Stimulated activated CD4-positive, alpha-beta T cell treated with anti-CD3 and anti-CD28 coated beads, Interleukin-15, amount 100 ng/mL, for 48 hours (primary cell): ENCODE measurements at regions not wholly inside any gene's neighbourhood (a gene's known extent, or its start where the extent isn't known, plus 50 kb on each side); places are given as distances from the start of the nearest gene placed in this dataset.

ENCODE experiments used
- DNase-seq, 2 donors: peaks; one replicate each; pipeline ENCODE4 v3.0.0-alpha.2; 2020; ENCODE audit warnings: low read depth in 2 of 2

DNA sequence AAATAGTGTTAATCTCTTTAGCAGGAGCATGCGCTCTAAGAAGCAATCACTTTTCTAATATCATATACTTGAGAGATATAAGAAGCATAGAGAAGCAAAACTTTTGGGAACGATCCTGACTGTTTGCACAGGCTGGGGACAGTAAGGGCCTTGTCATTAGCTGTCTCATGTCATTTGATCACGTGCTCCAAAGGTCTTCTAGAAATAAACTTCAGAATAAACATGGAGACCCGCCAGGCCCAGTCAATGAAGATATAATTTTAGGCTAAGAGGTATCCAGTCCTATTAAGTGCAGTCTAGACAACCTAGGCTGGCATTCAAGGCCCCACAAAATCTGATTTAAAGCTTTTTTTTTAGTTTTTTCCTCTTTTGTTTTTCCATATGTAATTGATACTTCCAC lies 111.0 kb upstream of the APC start:
- no peak for DNase-seq

DNA sequence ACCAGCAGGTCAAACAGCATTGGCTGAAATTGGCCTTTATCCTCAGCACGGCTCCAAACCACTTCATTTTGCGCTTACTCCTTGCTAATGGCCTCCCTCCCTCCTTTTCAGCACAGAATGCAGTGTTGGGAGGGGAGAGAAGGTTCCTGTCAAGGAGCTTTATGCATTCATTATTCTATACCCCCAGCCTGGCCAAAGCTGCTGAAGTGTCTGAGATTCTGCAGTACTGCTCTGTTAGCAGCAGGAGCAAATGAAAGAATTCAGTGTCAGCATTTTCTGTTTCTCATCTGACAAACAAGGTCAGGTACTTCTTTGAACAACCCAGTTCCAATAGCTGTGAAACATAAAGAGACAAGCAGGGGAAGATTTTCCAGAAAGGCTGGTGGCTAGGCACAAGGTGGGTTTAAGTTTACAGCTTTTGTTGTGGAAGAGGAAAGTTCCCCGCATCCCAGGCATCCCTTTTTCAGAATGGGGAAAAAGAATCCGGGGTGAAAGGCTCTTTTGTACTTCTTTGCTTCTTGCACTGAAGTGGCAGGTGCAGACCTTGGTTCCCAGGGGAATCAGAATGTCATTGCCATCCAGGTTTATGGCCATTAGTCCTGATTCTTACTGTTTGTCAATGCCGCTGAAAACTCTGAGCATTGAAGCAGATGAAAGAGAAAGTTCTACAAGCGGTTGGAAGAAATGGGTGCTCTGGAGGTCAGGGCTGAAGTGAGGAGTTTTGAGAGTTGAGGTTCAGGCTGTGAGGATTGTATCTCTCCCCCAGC lies 109.3 kb upstream of the APC start:
- no peak for DNase-seq

DNA sequence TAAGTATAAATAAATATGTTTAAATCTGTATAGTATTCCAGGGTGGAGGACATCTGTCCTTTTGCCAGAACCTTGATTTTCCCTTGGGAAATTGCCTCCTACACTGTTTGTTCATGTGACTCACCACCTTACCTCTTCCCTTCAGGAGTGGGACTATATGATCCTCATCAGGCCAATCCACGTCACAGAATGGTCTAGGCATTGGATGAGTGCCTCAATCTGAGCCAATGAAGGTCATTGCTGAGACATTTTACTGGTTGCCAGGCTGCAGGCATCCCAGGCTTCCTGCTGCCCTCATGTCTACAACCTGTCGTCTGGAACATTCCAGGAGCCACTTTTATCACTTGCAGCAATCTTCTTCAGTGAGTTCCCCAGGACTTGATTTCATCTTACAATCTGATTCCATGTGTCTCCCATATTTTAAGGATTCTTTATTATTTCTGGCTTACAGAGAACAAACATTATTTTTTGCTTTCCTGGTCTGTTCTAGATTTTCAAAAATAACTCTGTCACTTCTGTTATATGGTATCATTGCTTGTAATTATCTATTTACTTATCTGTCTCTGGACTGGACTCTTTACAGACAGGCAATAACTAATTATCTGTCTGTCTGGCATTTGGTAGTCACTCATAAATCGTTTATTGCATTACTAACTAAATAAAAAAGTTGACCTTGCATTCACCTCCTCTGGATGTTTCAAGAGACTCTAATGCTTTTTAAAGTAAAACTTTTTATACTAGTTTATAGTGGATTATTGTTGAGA lies 107.3 kb upstream of the APC start:
- no peak for DNase-seq

DNA sequence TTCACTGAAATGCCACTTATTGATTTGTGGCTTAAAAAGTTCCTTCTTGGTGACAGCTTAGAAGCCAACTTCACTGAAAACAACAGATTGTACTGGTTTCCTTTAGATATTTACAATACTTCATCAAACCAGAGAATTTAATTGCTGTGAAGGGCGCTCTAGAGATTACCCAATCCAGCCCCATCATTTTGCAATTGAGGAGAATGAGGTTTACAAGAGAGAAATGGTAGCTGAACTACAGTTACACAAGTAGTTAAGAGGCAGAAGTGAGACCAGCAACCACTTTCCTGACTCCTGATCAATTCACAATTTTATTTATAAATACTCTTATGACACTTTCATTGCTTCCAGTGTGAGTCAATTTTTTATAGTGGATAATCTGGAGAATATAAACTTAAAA lies 103.5 kb upstream of the APC start:
- DNase-seq, result no peak

DNA sequence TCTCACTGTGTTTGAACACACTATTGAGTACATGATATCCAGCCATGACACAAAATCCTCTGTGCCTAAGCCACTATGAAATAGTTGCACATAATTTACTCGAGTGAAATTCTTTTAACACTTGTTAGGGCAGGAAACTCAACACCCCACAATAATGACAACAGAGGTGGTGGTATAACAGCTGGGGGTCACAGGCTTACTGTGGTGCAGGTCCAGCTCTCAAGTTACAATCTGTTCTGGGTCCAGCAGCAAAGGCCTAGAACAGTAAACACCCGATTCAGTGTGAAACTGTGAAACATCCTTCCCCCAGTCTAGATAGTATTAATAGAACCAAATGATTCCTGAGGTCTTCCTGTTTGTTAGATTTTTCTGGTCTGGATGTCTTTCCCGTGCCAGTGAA lies 102.9 kb upstream of the APC start:
- no peak for DNase-seq

DNA sequence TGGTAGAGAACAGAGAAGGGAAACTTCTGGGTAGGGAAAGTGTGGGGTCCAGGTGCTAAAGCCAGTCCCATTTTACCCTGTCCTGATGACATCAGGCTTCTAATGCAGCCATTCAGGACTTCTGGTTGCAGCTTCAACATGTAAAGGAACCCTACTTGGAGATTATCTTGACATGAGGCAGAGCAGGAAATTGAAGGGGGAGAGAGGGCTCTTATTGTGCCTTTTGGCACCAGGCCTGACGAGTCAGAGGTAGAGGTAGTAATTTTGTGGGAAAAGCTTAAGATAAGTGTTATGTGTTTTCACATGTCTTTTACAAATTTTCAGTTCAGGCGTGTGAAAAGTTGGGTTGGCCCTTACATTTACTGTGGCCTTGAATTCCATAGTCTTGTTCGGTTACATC lies 102.4 kb upstream of the APC start:
- no peak for DNase-seq

DNA sequence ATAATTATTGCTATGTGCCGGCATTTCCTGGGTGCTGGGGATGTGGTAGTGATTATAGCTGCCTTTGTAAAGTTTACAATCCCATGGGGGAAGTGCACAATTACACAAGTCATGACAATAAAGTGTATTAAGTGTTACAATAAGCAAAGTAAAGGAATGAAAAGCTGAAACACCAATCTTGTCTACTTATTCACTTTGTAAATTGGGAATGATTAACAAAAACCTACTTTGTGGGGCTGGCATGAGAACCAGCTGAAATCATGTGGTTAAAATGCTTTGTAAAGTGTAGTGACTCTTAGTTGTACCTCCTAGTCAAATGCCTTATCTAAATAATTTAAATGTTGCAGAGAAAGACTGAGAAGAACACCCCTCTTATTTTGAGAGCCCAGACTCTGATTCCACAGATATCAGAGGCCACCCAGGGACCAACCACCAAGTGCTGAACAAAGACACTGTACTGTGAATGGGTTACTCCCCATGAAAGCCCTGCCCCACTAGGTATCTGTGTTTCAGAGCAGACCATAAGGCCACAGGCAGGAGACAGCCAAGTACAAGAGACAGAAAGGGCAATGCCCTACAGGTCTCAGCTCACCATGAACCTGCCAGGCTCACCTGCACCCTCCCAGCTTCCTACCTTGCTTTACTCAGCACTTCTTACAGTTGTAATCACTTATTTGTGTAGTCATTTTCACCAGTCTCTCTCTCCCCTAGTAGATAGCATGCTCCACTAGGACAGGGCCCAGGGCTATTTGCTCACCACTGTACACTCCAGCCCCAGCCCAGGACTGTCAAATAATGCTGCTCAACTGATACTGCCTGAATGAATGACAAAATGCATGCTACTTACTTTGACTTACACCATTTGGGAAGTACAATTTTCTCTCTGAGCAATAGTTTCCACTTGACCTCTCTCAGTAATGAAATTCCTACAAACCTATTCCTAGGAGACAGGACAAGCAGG lies 101.6 kb upstream of the APC start:
- DNase-seq, result no peak

DNA sequence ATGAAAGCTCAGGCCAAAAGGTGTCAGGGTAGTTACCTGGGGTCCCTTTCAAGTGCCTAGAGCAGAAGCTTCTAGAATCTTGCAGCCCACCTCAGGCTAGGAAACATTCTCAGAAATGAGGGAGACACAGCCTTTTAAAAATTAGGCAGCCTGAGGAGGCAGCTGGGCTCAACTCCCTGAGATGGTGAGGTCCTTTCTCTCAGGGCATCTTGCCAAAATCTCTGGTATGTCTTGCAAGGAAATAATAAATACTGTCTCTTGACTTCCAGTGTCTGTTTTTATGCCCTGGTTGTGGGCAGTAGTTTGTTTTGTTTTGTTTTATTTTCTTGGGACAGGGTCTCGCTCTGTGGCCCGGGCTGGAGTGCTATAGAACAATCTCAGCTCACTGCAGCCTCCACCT lies 100.9 kb upstream of the APC start:
- no peak for DNase-seq

DNA sequence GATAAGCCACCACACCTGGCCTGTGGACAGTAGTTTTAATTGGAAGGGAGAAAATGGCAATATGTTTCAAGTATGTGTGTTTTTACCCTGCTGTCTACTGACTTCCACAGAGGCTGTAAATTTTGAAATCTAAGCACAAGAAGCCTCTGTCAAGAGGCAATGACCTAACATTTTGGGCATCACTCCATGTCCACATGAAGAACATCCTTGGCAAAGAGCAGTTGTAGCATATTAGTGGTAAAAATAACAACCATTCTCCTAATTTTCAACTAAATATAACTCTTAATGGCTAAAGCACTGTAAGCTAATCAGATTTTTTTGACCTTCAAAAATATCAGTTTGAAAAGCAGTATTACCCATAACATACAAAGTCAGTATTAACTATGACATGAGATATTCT lies 100.3 kb upstream of the APC start:
- DNase-seq, result no peak

DNA sequence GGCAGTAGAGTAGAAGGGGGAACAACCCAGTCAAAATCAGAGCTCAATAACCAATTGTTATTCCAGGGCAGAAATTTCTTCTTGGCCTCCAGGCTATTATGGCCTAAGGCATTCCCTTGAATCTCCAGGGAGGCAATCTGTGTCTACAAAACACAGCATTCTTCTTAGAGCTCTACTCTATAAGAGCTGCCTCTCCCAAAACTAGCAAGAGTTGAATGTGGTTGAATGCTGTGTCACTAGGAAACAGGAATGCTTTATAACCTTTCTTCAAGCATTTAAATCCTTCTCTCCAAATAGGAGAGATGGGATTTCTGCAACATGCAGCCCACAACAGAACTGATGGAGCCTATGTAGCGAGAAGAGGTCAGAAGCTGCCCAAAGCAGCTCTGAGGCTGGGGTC lies 97.1 kb upstream of the APC start:
- no peak for DNase-seq

DNA sequence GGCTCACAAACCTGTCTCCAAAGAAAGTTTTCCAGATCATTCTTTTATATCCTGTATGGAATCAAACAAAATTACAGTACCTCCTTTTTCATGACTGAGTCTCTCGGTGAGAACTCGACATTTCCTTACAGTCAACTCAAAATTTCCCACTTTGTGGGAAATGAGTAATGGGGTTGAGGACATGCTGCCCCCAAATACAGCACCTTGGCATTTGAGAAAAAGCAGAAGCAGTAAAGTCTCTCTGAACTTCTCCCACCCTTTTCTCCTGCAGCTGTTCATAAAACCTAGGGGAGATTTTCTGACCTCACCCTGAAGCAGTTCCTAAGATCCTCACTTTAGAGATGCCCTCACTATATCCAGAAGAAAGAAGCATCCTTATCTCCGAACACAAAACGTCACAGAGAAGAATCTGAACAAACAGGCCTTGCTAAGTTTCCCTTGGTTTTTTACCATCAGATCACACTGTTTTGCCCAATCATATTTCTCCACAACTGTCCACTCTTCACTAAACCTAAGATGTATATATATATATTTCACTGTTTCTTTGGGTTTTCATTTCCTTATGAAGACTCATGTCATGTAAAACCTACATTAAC lies 96.1 kb upstream of the APC start:
- no peak for DNase-seq

DNA sequence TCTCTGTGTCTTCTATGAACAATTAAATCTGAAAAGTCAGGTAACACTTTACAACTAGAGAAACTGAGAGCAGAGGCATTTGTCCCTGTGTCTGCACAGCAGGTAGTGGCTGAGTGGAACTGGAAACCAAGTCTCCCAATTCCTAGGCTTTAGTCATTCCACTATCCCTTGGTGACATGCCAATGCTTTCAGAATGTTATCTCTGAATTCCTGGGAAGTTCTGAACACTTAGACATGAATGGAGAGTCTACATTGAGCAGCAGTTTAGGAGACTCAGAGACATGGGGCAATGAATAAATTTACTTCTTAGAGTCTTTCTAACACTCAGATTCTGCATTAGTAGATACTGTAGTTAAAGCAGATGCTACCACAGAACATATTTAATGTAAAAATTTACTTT lies 94.8 kb upstream of the APC start:
- no peak for DNase-seq

DNA sequence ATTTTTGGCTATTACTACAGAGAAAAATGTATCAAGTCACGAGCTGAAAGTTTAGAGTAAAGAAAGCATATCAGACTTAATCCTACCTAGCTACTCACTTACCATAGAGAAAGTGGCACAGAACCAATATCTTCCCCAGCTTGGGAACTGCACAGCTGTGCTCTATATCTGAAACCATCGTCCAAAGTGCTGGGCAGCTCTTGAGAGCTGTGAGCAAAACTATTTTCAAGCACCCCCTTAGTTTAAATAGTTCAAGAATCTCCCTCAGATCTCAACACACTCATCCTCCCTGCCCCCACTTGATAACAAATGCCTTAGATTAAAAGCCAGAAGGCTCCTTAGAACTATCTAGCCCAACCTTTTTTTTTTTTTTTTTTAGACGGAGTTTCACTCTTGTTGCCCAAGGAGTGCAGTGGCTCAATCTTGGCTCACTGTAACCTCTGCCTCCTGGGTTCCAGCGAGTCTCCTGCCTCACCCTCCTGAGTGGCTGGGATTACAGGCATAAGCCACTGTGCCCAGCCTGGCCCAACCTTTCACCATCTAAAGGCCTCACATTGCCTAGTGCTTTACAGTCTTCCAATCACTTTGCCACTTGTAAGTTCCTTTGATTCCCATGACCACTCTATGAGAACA lies 94.2 kb upstream of the APC start:
- DNase-seq, result no peak

DNA sequence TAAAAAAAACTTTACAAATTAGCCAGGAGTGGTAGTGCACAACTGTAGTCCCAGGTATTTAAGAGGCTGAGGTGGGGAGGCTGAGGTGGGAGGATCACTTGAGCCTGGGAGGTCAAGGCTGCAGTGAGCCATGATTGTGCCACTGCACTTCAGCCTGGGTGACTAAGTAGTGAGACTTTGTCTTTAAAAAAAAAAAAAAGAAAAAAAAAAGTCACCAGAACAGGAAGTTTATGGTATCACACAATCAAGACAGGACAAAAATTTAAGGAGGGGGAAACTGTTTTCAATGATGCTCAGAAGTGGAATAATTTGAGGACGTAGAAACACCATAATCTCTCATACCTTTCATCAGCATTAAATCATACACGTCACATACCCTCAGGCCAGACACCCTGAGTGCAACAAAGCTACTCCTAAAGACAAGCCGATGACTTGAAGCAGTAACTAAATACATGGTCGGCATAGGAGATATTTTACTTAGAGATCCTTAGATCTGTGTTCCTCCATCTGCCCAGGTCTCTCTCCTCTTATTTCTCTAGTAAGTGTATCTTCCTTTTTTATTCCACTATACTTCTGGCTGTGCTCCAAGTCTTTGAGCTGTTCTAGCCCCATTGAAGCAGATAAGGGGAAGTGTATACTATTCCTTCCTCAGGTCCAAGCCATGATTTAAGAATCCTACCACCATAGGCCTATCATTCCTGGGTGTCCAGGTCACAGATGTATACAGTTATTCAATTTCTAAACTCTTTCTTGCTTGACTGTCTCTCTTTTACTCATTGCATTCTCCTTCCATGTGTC lies 91.3 kb upstream of the APC start:
- no peak for DNase-seq

DNA sequence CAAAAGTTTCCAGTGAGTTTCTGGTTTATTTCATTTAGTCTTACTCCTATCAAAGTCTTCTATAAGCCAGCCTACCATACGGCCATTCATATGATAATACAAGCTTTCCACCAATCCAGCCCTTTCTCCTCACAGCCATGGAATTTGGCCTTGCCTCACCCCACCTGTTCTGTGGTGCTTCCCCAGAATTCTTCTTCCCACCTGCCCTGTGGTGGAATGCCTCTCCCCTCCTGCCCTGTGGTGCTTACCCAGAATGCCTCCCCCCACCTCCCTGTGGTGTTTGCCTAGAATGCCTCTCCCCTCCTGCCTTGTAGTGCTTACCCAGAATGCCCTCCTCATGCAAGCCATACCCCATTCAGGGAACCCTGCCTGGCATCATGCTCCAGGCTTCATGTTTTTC lies 90.3 kb upstream of the APC start:
- DNase-seq, result no peak

DNA sequence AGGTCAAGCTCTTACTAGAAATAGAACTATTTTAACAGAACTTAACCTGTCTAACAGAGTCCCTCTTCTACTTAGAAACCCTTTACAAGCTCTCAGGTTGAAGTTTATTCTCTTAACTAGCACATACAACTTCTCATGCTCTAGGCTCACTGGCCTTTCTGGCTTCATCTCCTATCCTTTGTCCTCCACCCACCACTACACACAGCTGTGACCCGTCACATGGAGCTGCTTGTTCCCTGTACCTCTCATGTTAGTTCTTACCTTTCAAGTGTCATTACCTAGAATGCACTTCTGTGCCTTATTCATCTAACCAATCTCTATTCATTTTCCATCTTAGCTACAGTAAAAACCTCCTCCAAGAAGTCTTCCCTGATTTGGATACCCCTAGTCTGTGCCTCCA lies 89.4 kb upstream of the APC start:
- no peak for DNase-seq

DNA sequence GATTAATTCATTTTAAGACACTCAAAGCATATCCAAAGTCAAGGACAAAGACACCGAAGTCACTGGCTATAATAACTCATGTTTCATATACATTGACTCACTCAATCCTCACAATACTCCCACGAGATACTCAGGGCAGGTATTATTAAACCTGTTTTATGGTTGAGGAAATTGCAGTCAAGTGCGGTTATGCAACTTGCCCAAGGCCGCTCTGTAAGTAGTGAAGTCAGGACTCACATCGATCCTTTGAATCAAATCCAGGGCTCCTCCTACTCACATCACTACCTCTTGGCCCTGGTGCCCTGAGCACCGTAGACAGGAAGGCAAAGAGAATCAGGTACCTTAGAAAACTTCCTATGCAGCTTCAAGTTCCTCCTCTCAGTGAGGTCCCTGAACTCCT lies 87.8 kb upstream of the APC start:
- DNase-seq, result no peak

DNA sequence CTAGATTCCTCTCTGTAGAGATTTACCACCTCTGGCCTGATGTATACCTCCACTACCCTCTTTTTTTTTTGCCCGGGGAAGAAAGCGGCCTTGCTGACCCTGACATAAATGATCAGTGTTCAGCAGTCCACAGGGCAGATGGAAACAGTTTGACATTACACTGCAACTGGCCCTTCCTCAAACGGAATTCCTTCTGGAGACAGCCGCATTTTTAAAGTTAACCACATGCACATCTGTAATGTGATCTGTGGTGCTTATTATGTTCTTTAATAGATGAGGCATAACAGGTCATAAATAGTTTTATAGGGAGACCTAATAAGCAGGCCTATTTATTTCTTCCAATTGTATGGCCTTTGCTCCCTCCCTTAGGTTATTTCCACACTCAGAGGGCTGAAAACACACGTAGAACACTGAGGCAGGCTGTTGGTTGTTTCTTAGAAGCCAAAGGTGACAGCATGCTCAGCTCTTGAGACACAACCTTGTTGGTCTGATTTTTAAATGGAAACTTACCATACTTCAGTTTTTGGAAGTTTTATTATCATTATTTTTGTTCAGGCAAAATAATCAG lies 84.0 kb upstream of the APC start:
- no peak for DNase-seq

DNA sequence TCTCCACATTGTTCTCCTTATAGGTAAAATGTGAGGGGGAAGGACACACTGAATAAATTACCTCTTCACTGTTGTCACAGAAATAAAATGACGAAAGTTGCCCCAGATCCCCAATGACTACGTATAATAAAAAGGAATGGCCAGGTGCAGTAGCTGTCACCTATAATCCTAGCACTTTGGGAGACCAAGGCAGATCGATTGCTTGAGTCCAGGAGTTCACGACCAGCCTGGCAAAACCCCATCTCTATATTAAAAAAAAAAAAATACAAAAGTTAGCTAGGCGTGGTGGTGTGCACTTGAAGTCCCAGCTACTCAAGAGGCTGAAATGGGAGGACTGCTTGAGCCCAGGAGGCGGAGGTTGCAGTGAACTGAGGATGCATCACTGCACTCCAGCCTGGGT lies 82.2 kb upstream of the APC start:
- no peak for DNase-seq

DNA sequence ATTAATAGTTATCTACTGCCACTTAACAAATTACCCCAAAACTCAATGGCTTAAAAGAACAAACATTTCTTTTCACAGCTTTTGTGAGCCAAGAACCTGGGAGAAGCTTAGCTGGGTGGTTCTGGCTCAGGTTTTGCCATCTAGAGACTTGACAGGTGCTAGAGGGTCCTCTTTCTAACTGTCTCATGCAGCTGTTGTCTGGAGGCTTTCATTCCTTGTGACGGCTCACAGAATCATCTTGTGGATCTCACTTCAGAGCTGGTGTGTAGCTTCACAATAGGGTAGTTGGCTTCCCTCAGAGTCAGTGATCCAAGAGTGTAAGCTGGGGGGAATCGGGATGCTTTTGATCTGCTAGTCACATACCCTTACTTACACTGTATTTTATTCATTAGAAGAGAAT lies 81.2 kb upstream of the APC start:
- no peak for DNase-seq
